Activated CD4-positive, alpha-beta T cell treated with anti-CD3 and anti-CD28 coated beads for 36 hours (primary cell): ENCODE measurements at regions not wholly inside any gene's neighbourhood (a gene's known extent, or its start where the extent isn't known, plus 50 kb on each side); places are given as distances from the start of the nearest gene placed in this dataset.

Source experiments
- ATAC-seq: fragments of 200-7000 bp; cut with Tn5 transposase; one replicate; pipeline ENCODE4 v1.10.0; 2021; ENCODE audit warnings: mild to moderate bottlenecking, moderate library complexity
- CTCF ChIA-PET: fragments of 350-600 bp; sonication (Branson Sonifier 250); formaldehyde crosslinking; loops from one replicate; lab custom pipeline; 2021; ENCODE audit warnings: antibody characterized with exemption; lab: Charles Lee
- POLR2A ChIA-PET: fragments of 350-600 bp; sonication (Branson Sonifier 250); formaldehyde crosslinking; loops from one replicate; lab custom pipeline; 2021; ENCODE audit warnings: antibody characterized with exemption, inconsistent platforms; lab: Charles Lee
- DNase-seq: peaks from one replicate; pipeline ENCODE4 v3.0.0-alpha.2; 2020
- H3K27ac Mint-ChIP-seq: one replicate; pipeline ENCODE4 v1.8.0; 2021; ENCODE audit warnings: mixed read lengths
- H3K27me3 Mint-ChIP-seq: one replicate; pipeline ENCODE4 v1.8.0; 2021; ENCODE audit warnings: mixed read lengths
- H3K36me3 Mint-ChIP-seq: one replicate; pipeline ENCODE4 v1.8.0; 2021; ENCODE audit warnings: low read depth, mixed read lengths
- H3K4me1 Mint-ChIP-seq: one replicate; pipeline ENCODE4 v1.8.0; 2021; ENCODE audit warnings: mixed read lengths
- H3K4me3 Mint-ChIP-seq: one replicate; pipeline ENCODE4 v1.8.0; 2021; ENCODE audit warnings: mild to moderate bottlenecking, moderate library complexity, mixed read lengths
- H3K9me3 Mint-ChIP-seq: one replicate; pipeline ENCODE4 v1.8.0; 2021; ENCODE audit warnings: low read depth, mixed read lengths
- intact Hi-C, 2 experiments: fragments of 100-400 bp; cut with DNase I in 1 of 2; cut with micrococcal nuclease in 1 of 2; formaldehyde crosslinking; loops; one replicate each; pipeline versions ENCODE4 v1.14.2 to v1.15.1; 2022 to 2024; cut with DNase I, micrococcal nuclease

GRCh38 chr3:22284559-22284958 is 533.5 kb upstream of the ZNF385D start:
- CTCF ChIA-PET: no interaction called here
- no peak overlapping the region for H3K4me3 Mint-ChIP-seq
- H3K4me1 Mint-ChIP-seq: no peaks in the 10 kb centered on the region
- ATAC-seq (no peak), DNase-seq (no peak)
- peaks cover 2% of the 10 kb centered on the region for H3K9me3 Mint-ChIP-seq
- no peak overlapping the region for H3K27ac Mint-ChIP-seq
- H3K36me3 Mint-ChIP-seq: no peaks in the 10 kb centered on the region
- POLR2A ChIA-PET: no interaction called here
- no peaks in the 10 kb centered on the region for H3K27me3 Mint-ChIP-seq
- intact Hi-C loops: no loop called here

- DNase-seq (no peak), ATAC-seq (no peak)
- no peak overlapping the region for H3K4me3 Mint-ChIP-seq
- no peaks in the 10 kb centered on the region for H3K36me3 Mint-ChIP-seq
- ChIA-PET CTCF (no interaction called here), POLR2A (no interaction called here)
- no peaks in the 10 kb centered on the region for H3K27me3 Mint-ChIP-seq
- intact Hi-C loops: no loop called here
- H3K9me3 Mint-ChIP-seq: no peaks in the 10 kb centered on the region
- no peaks in the 10 kb centered on the region for H3K4me1 Mint-ChIP-seq
- no peak overlapping the region for H3K27ac Mint-ChIP-seq
These were observed 537.7 kb upstream of the ZNF385D start for GRCh38 chr3:22288756-22289155.

GRCh38 chr3:22292681-22293080 is 541.7 kb upstream of the ZNF385D start:
- no peak overlapping the region for H3K27ac Mint-ChIP-seq
- intact Hi-C loops: no loop called here
- no peaks in the 10 kb centered on the region for H3K4me1 Mint-ChIP-seq
- ATAC-seq (no peak), DNase-seq (no peak)
- no peaks in the 10 kb centered on the region for H3K27me3 Mint-ChIP-seq
- no peaks in the 10 kb centered on the region for H3K9me3 Mint-ChIP-seq
- CTCF ChIA-PET: no interaction called here
- H3K4me3 Mint-ChIP-seq: no peak overlapping the region
- POLR2A ChIA-PET: no interaction called here
- H3K36me3 Mint-ChIP-seq: no peaks in the 10 kb centered on the region

- no peaks in the 10 kb centered on the region for H3K27me3 Mint-ChIP-seq
- intact Hi-C loops: no loop called here
- ChIA-PET CTCF (no interaction called here), POLR2A (no interaction called here)
- no peak for DNase-seq
- H3K9me3 Mint-ChIP-seq: peaks cover 8% of the 10 kb centered on the region
- ATAC-seq: no peak
- no peak overlapping the region for H3K4me3 Mint-ChIP-seq
- no peaks in the 10 kb centered on the region for H3K4me1 Mint-ChIP-seq
- no peak overlapping the region for H3K27ac Mint-ChIP-seq
- no peaks in the 10 kb centered on the region for H3K36me3 Mint-ChIP-seq
These were observed 545.6 kb upstream of the ZNF385D start for GRCh38 chr3:22296601-22297000.

GRCh38 chr3:22297436-22297835 is 546.4 kb upstream of the ZNF385D start:
- ATAC-seq: no peak
- no peak overlapping the region for H3K27ac Mint-ChIP-seq
- intact Hi-C loops: no loop called here
- ChIA-PET CTCF (no interaction called here), POLR2A (no interaction called here)
- no peak overlapping the region for H3K4me3 Mint-ChIP-seq
- H3K9me3 Mint-ChIP-seq: peaks cover 8% of the 10 kb centered on the region
- H3K27me3 Mint-ChIP-seq: no peaks in the 10 kb centered on the region
- no peaks in the 10 kb centered on the region for H3K4me1 Mint-ChIP-seq
- no peaks in the 10 kb centered on the region for H3K36me3 Mint-ChIP-seq
- no peak for DNase-seq

- Mint-ChIP-seq H3K4me1 (no peaks in the 10 kb centered on the region), H3K27me3 (no peaks in the 10 kb centered on the region), H3K27ac (no peak overlapping the region), H3K9me3 (no peaks in the 10 kb centered on the region), H3K36me3 (no peaks in the 10 kb centered on the region), H3K4me3 (no peak overlapping the region)
- intact Hi-C loops: no loop called here
- DNase-seq (no peak), ATAC-seq (no peak)
- CTCF ChIA-PET: no interaction called here
- POLR2A ChIA-PET: interaction anchor here (0.6 kb wide), 1 partner anchor 131 kb away, joined by 3 read pairs; no protein-coding TSS in a partner anchor
These were observed 555.4 kb upstream of the ZNF385D start for GRCh38 chr3:22306454-22306853.

- Mint-ChIP-seq H3K4me3 (no peak overlapping the region), H3K36me3 (no peaks in the 10 kb centered on the region), H3K27ac (no peak overlapping the region), H3K9me3 (no peaks in the 10 kb centered on the region), H3K4me1 (no peaks in the 10 kb centered on the region), H3K27me3 (no peaks in the 10 kb centered on the region)
- no peak for DNase-seq
- ChIA-PET CTCF (no interaction called here), POLR2A (no interaction called here)
- intact Hi-C loops: no loop called here
- ATAC-seq: no peak
These were observed 557.9 kb upstream of the ZNF385D start for GRCh38 chr3:22308871-22309270.

- no peaks in the 10 kb centered on the region for H3K9me3 Mint-ChIP-seq
- H3K36me3 Mint-ChIP-seq: no peaks in the 10 kb centered on the region
- no peak for DNase-seq
- POLR2A ChIA-PET: no interaction called here
- ATAC-seq: no peak
- H3K4me3 Mint-ChIP-seq: no peak overlapping the region
- intact Hi-C loops: no loop called here
- CTCF ChIA-PET: interaction anchor here (1.0 kb wide), 1 partner anchor 629 kb away, joined by 4 read pairs; no protein-coding TSS in a partner anchor
- H3K4me1 Mint-ChIP-seq: no peaks in the 10 kb centered on the region
- no peaks in the 10 kb centered on the region for H3K27me3 Mint-ChIP-seq
- no peak overlapping the region for H3K27ac Mint-ChIP-seq
These were observed 564.9 kb upstream of the ZNF385D start for GRCh38 chr3:22315925-22316324.

- POLR2A ChIA-PET: interaction anchor here (0.5 kb wide), 1 partner anchor 530 kb away, joined by 3 read pairs; no protein-coding TSS in a partner anchor
- intact Hi-C loops: no loop called here
These were observed 567.3 kb upstream of the ZNF385D start for GRCh38 chr3:22318325-22318724.

GRCh38 chr3:22319446-22319845 is 568.4 kb upstream of the ZNF385D start:
- ATAC-seq (no peak), DNase-seq (no peak)
- intact Hi-C loops: no loop called here
- Mint-ChIP-seq H3K27me3 (no peaks in the 10 kb centered on the region), H3K36me3 (no peaks in the 10 kb centered on the region), H3K4me3 (no peak overlapping the region), H3K27ac (no peak overlapping the region), H3K4me1 (no peaks in the 10 kb centered on the region), H3K9me3 (peaks cover 1% of the 10 kb centered on the region)
- ChIA-PET POLR2A (no interaction called here), CTCF (no interaction called here)

More at GRCh38 chr3:22318325-22318724, 567.3 kb upstream of the ZNF385D start:
- no peaks in the 10 kb centered on the region for H3K27me3 Mint-ChIP-seq
- CTCF ChIA-PET: no interaction called here
- no peak overlapping the region for H3K4me3 Mint-ChIP-seq
- no peak overlapping the region for H3K27ac Mint-ChIP-seq
- no peak for DNase-seq
- no peaks in the 10 kb centered on the region for H3K36me3 Mint-ChIP-seq
- no peaks in the 10 kb centered on the region for H3K4me1 Mint-ChIP-seq
- H3K9me3 Mint-ChIP-seq: peaks cover 1% of the 10 kb centered on the region
- ATAC-seq: no peak

- no peaks in the 10 kb centered on the region for H3K27me3 Mint-ChIP-seq
- no peak overlapping the region for H3K4me3 Mint-ChIP-seq
These were observed 571.9 kb upstream of the ZNF385D start for GRCh38 chr3:22322861-22323260.

GRCh38 chr3:22326305-22326704 is 575.3 kb upstream of the ZNF385D start:
- no peak for DNase-seq
- CTCF ChIA-PET: no interaction called here
- intact Hi-C loops: no loop called here
- POLR2A ChIA-PET: no interaction called here
- no peaks in the 10 kb centered on the region for H3K36me3 Mint-ChIP-seq
- ATAC-seq: no peak
- H3K4me1 Mint-ChIP-seq: no peaks in the 10 kb centered on the region
- no peak overlapping the region for H3K27ac Mint-ChIP-seq
- no peaks in the 10 kb centered on the region for H3K27me3 Mint-ChIP-seq
- no peak overlapping the region for H3K4me3 Mint-ChIP-seq
- peaks cover 1% of the 10 kb centered on the region for H3K9me3 Mint-ChIP-seq

More at GRCh38 chr3:22322861-22323260, 571.9 kb upstream of the ZNF385D start:
- peaks cover 1% of the 10 kb centered on the region for H3K9me3 Mint-ChIP-seq
- no peak overlapping the region for H3K27ac Mint-ChIP-seq
- CTCF ChIA-PET: no interaction called here
- POLR2A ChIA-PET: no interaction called here
- H3K4me1 Mint-ChIP-seq: no peaks in the 10 kb centered on the region
- DNase-seq (no peak), ATAC-seq (no peak)
- intact Hi-C loops: no loop called here
- no peaks in the 10 kb centered on the region for H3K36me3 Mint-ChIP-seq

- Mint-ChIP-seq H3K27me3 (no peaks in the 10 kb centered on the region), H3K9me3 (peaks cover 1% of the 10 kb centered on the region), H3K4me3 (no peak overlapping the region), H3K36me3 (no peaks in the 10 kb centered on the region), H3K4me1 (no peaks in the 10 kb centered on the region), H3K27ac (no peak overlapping the region)
- DNase-seq (no peak), ATAC-seq (no peak)
- ChIA-PET POLR2A (no interaction called here), CTCF (no interaction called here)
- intact Hi-C loops: no loop called here
These were observed 584.0 kb upstream of the ZNF385D start for GRCh38 chr3:22334996-22335395.
